LNCAP (cell line): ENCODE measurements at regions not wholly inside any gene's neighbourhood (a gene's known extent, or its start where the extent isn't known, plus 50 kb on each side); places are given as distances from the start of the nearest gene placed in this dataset.

ENCODE experiments used
- TF ChIP-seq, protein P1 (sequence below): fragments of 450-650 bp; IDR thresholded peaks from 2 replicates; pipeline ENCODE4 v1.5.1; 2017; ENCODE audit warnings: mild to moderate bottlenecking

DNA sequence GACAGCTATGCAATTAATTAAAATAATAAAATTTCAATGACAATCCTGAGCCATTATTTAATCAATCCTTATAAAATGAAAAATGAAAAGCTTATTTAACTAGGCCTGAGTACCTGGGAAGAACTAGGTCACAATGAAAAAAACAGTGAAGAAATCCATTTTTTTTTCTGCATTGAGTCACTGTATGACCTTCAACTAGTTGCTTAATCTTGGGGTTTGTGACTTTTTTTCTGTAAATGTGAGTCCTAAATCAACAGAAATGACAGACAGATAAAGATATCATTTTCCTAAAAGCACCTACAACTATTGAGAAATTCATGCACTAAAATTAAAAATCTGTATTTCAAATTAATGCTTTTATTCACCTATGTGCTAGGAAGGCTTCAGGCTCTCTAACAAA lies 96.8 kb downstream of the TMEM26 start:
- TF ChIP-seq, protein P1, sequence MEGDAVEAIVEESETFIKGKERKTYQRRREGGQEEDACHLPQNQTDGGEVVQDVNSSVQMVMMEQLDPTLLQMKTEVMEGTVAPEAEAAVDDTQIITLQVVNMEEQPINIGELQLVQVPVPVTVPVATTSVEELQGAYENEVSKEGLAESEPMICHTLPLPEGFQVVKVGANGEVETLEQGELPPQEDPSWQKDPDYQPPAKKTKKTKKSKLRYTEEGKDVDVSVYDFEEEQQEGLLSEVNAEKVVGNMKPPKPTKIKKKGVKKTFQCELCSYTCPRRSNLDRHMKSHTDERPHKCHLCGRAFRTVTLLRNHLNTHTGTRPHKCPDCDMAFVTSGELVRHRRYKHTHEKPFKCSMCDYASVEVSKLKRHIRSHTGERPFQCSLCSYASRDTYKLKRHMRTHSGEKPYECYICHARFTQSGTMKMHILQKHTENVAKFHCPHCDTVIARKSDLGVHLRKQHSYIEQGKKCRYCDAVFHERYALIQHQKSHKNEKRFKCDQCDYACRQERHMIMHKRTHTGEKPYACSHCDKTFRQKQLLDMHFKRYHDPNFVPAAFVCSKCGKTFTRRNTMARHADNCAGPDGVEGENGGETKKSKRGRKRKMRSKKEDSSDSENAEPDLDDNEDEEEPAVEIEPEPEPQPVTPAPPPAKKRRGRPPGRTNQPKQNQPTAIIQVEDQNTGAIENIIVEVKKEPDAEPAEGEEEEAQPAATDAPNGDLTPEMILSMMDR = no peak

- TF ChIP-seq, protein P1 = no peak
Observed at GRCh38 chr10:61355211-61355610, 98.0 kb downstream of the TMEM26 start.

GRCh38 chr10:61354401-61354975 lies 98.7 kb downstream of the TMEM26 start:
- TF ChIP-seq, protein P1 = no peak

DNA sequence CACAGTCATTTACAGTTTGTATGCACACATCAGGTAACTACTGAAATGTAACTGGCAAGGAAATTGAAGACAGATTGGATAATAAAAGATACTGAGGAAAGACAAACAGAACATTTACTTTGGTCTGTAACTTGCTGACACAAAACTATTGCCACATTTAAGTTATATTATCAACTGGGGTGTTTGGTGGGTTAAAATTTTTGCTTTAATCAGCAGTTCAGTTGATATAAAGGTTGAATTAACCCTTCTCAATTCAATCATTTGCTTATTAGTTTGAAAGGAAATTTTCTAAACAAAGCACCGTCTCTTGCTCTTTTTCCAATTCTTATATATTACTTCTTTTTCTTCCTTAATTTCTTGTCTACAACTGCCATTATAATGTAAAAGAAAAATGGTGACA lies 102.4 kb downstream of the TMEM26 start:
- TF ChIP-seq, protein P1 = no peak

DNA sequence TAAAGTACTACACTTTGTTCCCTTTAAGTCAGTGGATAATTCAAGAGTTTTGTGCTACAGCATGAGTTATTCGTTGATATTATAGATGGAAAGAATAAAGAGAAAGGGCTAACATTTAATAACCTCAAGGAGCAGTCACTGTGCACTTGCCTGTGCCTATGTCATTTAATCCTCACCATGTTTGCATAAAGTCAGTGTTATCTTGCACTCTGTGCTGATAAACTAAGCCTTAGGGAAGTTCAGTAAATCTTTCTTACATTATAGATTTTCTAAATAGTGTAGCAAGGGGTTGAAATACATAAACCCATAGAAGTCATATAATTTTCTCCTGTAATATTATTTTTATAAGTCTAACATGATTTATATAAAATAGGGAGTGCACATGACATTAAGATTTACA lies 103.1 kb downstream of the TMEM26 start:
- TF ChIP-seq, protein P1 = no peak

GRCh38 chr10:61346796-61347413 lies 106.3 kb downstream of the TMEM26 start:
- TF ChIP-seq, protein P1 = no peak

DNA sequence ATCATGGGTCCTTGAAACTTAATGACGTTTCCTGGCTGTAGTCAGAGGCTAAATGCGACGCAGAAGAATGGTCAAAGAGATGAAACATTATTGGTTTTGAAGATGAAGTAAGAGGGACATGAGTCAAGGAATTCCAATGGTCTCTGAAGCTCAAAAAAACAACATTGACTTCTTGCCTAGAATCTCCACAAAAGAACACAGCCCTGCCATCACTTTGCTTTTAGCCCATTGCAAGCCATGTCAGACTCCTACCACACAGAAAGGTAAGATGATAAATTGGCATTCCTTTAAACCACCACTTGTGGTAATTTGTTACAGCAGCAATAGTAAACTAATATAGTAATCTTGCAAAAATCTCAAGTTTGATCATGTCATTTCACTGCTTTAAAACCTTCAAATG lies 109.4 kb downstream of the TMEM26 start:
- TF ChIP-seq, protein P1 = no peak
